Mucosa of stomach (tissue), 1 donor: ENCODE measurements at regions not wholly inside any gene's neighbourhood (a gene's known extent, or its start where the extent isn't known, plus 50 kb on each side); places are given as distances from the start of the nearest gene placed in this dataset.

Experiments
- H3K27me3 ChIP-seq: one replicate; pipeline ENCODE4 v1.7.0; 2013; ENCODE audit warnings: mild to moderate bottlenecking, low read length; ENCODE audit not compliant: control insufficient read depth, insufficient read depth
- H3K36me3 ChIP-seq: one replicate; pipeline ENCODE4 v1.7.0; 2013; ENCODE audit warnings: low read length; ENCODE audit not compliant: control insufficient read depth, insufficient read depth
- H3K4me1 ChIP-seq: one replicate; pipeline ENCODE4 v1.7.0; 2013; ENCODE audit warnings: mild to moderate bottlenecking, low read length; ENCODE audit not compliant: control insufficient read depth, insufficient read depth
- H3K4me3 ChIP-seq: one replicate; pipeline ENCODE4 v1.7.0; 2013; ENCODE audit warnings: low read length
- H3K9ac ChIP-seq: one replicate; pipeline ENCODE4 v1.7.0; 2013; ENCODE audit warnings: mild to moderate bottlenecking, low read length, moderate library complexity
- H3K9me3 ChIP-seq: one replicate; pipeline ENCODE4 v1.7.0; 2013; ENCODE audit warnings: mild to moderate bottlenecking, low read length, moderate library complexity; ENCODE audit not compliant: control insufficient read depth
- donor health status: Pancreatic carcinoma.

- no peak overlapping the region for H3K4me3 ChIP-seq
- no peaks in the 10 kb centered on the region for H3K9me3 ChIP-seq
- no peaks in the 10 kb centered on the region for H3K36me3 ChIP-seq
- peaks cover 41% of the 10 kb centered on the region for H3K4me1 ChIP-seq
- no peak overlapping the region for H3K9ac ChIP-seq
- no peaks in the 10 kb centered on the region for H3K27me3 ChIP-seq
Measured at GRCh38 chr2:43055985-43056384, 170.4 kb downstream of the ZFP36L2 start.

- no peaks in the 10 kb centered on the region for H3K27me3 ChIP-seq
- H3K36me3 ChIP-seq: no peaks in the 10 kb centered on the region
- peaks cover 48% of the 10 kb centered on the region for H3K4me1 ChIP-seq
- no peak overlapping the region for H3K4me3 ChIP-seq
- H3K9ac ChIP-seq: no peak overlapping the region
- no peaks in the 10 kb centered on the region for H3K9me3 ChIP-seq
Measured at GRCh38 chr2:43055086-43055912, 171.1 kb downstream of the ZFP36L2 start.

GRCh38 chr2:43054367-43054766, 172.0 kb downstream of the ZFP36L2 start:
- Histone ChIP-seq H3K27me3 (no peaks in the 10 kb centered on the region), H3K9ac (no peak overlapping the region), H3K4me1 (peaks cover 49% of the 10 kb centered on the region), H3K9me3 (no peaks in the 10 kb centered on the region), H3K36me3 (no peaks in the 10 kb centered on the region), H3K4me3 (no peak overlapping the region)

GRCh38 chr2:43052944-43053306, 173.5 kb downstream of the ZFP36L2 start:
- Histone ChIP-seq H3K36me3 (no peaks in the 10 kb centered on the region), H3K4me1 (peaks cover 45% of the 10 kb centered on the region), H3K27me3 (no peaks in the 10 kb centered on the region), H3K4me3 (no peak overlapping the region), H3K9me3 (no peaks in the 10 kb centered on the region), H3K9ac (no peak overlapping the region)

- no peaks in the 10 kb centered on the region for H3K36me3 ChIP-seq
- H3K9me3 ChIP-seq: no peaks in the 10 kb centered on the region
- H3K4me1 ChIP-seq: peaks cover 45% of the 10 kb centered on the region
- H3K4me3 ChIP-seq: no peak overlapping the region
- no peak overlapping the region for H3K9ac ChIP-seq
- no peaks in the 10 kb centered on the region for H3K27me3 ChIP-seq
Measured at GRCh38 chr2:43052204-43052943, 174.0 kb downstream of the ZFP36L2 start.

- no peak overlapping the region for H3K9ac ChIP-seq
- H3K4me3 ChIP-seq: no peak overlapping the region
- H3K4me1 ChIP-seq: peaks cover 39% of the 10 kb centered on the region
- no peaks in the 10 kb centered on the region for H3K36me3 ChIP-seq
- no peaks in the 10 kb centered on the region for H3K9me3 ChIP-seq
- H3K27me3 ChIP-seq: no peaks in the 10 kb centered on the region
Measured at GRCh38 chr2:43051338-43051737, 175.1 kb downstream of the ZFP36L2 start.

- H3K4me1 ChIP-seq: peaks cover 39% of the 10 kb centered on the region
- H3K4me3 ChIP-seq: no peak overlapping the region
Measured at GRCh38 chr2:43050866-43051265, 175.5 kb downstream of the ZFP36L2 start.

GRCh38 chr2:43049836-43050801, 176.3 kb downstream of the ZFP36L2 start:
- peaks cover 39% of the 10 kb centered on the region for H3K4me1 ChIP-seq
- H3K36me3 ChIP-seq: no peaks in the 10 kb centered on the region
- no peaks in the 10 kb centered on the region for H3K9me3 ChIP-seq
- H3K9ac ChIP-seq: no peak overlapping the region
- H3K27me3 ChIP-seq: no peaks in the 10 kb centered on the region
- no peak overlapping the region for H3K4me3 ChIP-seq

More at GRCh38 chr2:43050866-43051265, 175.5 kb downstream of the ZFP36L2 start:
- Histone ChIP-seq H3K36me3 (no peaks in the 10 kb centered on the region), H3K9me3 (no peaks in the 10 kb centered on the region), H3K27me3 (no peaks in the 10 kb centered on the region), H3K9ac (no peak overlapping the region)

- Histone ChIP-seq H3K27me3 (no peaks in the 10 kb centered on the region), H3K9ac (no peak overlapping the region), H3K9me3 (no peaks in the 10 kb centered on the region), H3K4me3 (no peak overlapping the region), H3K36me3 (no peaks in the 10 kb centered on the region), H3K4me1 (peaks cover 19% of the 10 kb centered on the region)
Measured at GRCh38 chr2:43047187-43047780, 179.1 kb downstream of the ZFP36L2 start.

- H3K36me3 ChIP-seq: no peaks in the 10 kb centered on the region
- H3K9ac ChIP-seq: no peak overlapping the region
Measured at GRCh38 chr2:43045866-43046265, 180.5 kb downstream of the ZFP36L2 start.

GRCh38 chr2:43044093-43044681, 182.2 kb downstream of the ZFP36L2 start:
- H3K4me3 ChIP-seq: no peak overlapping the region
- H3K36me3 ChIP-seq: no peaks in the 10 kb centered on the region
- no peak overlapping the region for H3K9ac ChIP-seq
- no peaks in the 10 kb centered on the region for H3K9me3 ChIP-seq
- no peaks in the 10 kb centered on the region for H3K27me3 ChIP-seq
- no peaks in the 10 kb centered on the region for H3K4me1 ChIP-seq

More at GRCh38 chr2:43045866-43046265, 180.5 kb downstream of the ZFP36L2 start:
- Histone ChIP-seq H3K4me3 (no peak overlapping the region), H3K9me3 (no peaks in the 10 kb centered on the region), H3K27me3 (no peaks in the 10 kb centered on the region), H3K4me1 (peaks cover 8% of the 10 kb centered on the region)
